Neural cell (in vitro differentiated cells): ENCODE measurements at regions not wholly inside any gene's neighbourhood (a gene's known extent, or its start where the extent isn't known, plus 50 kb on each side); places are given as distances from the start of the nearest gene placed in this dataset.

Experiments used
- H2AFZ ChIP-seq: fragments of 200-600, 300-800 bp; sonication (generic), shearing (Covaris generic); 2 replicates; pipeline ENCODE4 v1.6.0; 2014; ENCODE audit warnings: low read depth, mild to moderate bottlenecking, antibody characterized with exemption, low read length, moderate library complexity
- H3F3A ChIP-seq: fragments of 200-600 bp; shearing (Covaris generic); 2 replicates; pipeline ENCODE4 v1.6.1; 2016; ENCODE audit warnings: mild to moderate bottlenecking, moderate library complexity, mixed read lengths, antibody characterized with exemption, low read length; ENCODE audit not compliant: insufficient read depth, poor library complexity, severe bottlenecking
- H3K27ac ChIP-seq: fragments of 200-600, 300-800 bp; sonication (generic), shearing (Covaris generic); 2 replicates; pipeline ENCODE4 v1.5.1; 2014; ENCODE audit warnings: mild to moderate bottlenecking, low read length, moderate library complexity
- H3K27me3 ChIP-seq: fragments of 300-800, 200-600 bp; sonication (generic), shearing (Covaris generic); 2 replicates; pipeline ENCODE4 v1.6.0; 2014; ENCODE audit warnings: mild to moderate bottlenecking, low read depth, low read length, moderate library complexity; ENCODE audit not compliant: insufficient read depth
- H3K36me3 ChIP-seq: fragments of 300-800, 200-600 bp; sonication (generic), shearing (Covaris generic); 2 replicates; pipeline ENCODE4 v1.5.1; 2014; ENCODE audit warnings: mild to moderate bottlenecking, antibody characterized with exemption, low read length, moderate library complexity; ENCODE audit not compliant: insufficient read depth
- H3K4me2 ChIP-seq: fragments of 300-800, 200-600 bp; sonication (generic), shearing (Covaris generic); 2 replicates; pipeline ENCODE4 v1.6.0; 2014; ENCODE audit warnings: mild to moderate bottlenecking, low read length
- H3K4me3 ChIP-seq: fragments of 300-800, 200-600 bp; sonication (generic), shearing (Covaris generic); 2 replicates; pipeline ENCODE4 v1.5.1; 2014; ENCODE audit warnings: mild to moderate bottlenecking, low read length, moderate library complexity
- H3K79me2 ChIP-seq: fragments of 200-600 bp; shearing (Covaris generic); replicated peaks from 2 replicates; pipeline ENCODE4 v1.6.0; 2014; ENCODE audit warnings: mild to moderate bottlenecking, low read length, moderate library complexity; ENCODE audit not compliant: insufficient read depth
- H3K9ac ChIP-seq: fragments of 300-800, 200-600 bp; sonication (generic), shearing (Covaris generic); 2 replicates; pipeline ENCODE4 v1.6.1; 2016; ENCODE audit warnings: mild to moderate bottlenecking, low read length, mixed read lengths
- H3K9me2 ChIP-seq: fragments of 200-600 bp; shearing (Covaris generic); 2 replicates; pipeline ENCODE4 v1.6.1; 2016; ENCODE audit warnings: mild to moderate bottlenecking, low read length, mixed read lengths; ENCODE audit not compliant: insufficient read depth
- H3K9me3 ChIP-seq: fragments of 200-600, 300-800 bp; sonication (generic), shearing (Covaris generic); 2 replicates; pipeline ENCODE4 v1.6.1; 2016; ENCODE audit warnings: mild to moderate bottlenecking, mixed run types, low read length, moderate library complexity, mixed read lengths
- H4K20me1 ChIP-seq: fragments of 200-600 bp; shearing (Covaris generic); 2 replicates; pipeline ENCODE4 v1.6.1; 2016; ENCODE audit warnings: mild to moderate bottlenecking, mixed run types; ENCODE audit not compliant: insufficient read depth
- EP300 ChIP-seq: fragments of 450-650 bp; conservative IDR thresholded peaks from 2 replicates; pipeline ENCODE4 v1.6.1; 2014; ENCODE audit warnings: antibody characterized with exemption, mild to moderate bottlenecking, moderate library complexity; ENCODE audit not compliant: poor library complexity, severe bottlenecking
- EZH2 ChIP-seq: fragments of 200-600, 300-800 bp; shearing (Covaris generic), sonication (generic); IDR thresholded peaks from 2 replicates; pipeline ENCODE4 v1.6.1; 2014; ENCODE audit warnings: antibody characterized with exemption, low read length, borderline replicate concordance, mild to moderate bottlenecking; ENCODE audit not compliant: insufficient read depth, poor library complexity, severe bottlenecking
- MXI1 ChIP-seq: fragments of 450-650 bp; conservative IDR thresholded peaks from 2 replicates; pipeline ENCODE4 v1.6.1; 2014; ENCODE audit warnings: antibody characterized with exemption, mild to moderate bottlenecking; ENCODE audit not compliant: poor library complexity, severe bottlenecking
- POLR2AphosphoS5 ChIP-seq: IDR thresholded peaks from 2 replicates; pipeline ENCODE4 v1.6.1; 2012
- RAD21 ChIP-seq: fragments of 450-650 bp; conservative IDR thresholded peaks from 2 replicates; pipeline ENCODE4 v1.6.1; 2014; ENCODE audit warnings: antibody characterized with exemption, mild to moderate bottlenecking, moderate library complexity
- SMC3 ChIP-seq: fragments of 450-650 bp; conservative IDR thresholded peaks from 2 replicates; pipeline ENCODE4 v1.6.1; 2014; ENCODE audit warnings: antibody characterized with exemption, mild to moderate bottlenecking, moderate library complexity; ENCODE audit not compliant: poor library complexity
- TAF1 ChIP-seq: IDR thresholded peaks from 2 replicates; pipeline ENCODE4 v1.6.1; 2012; ENCODE audit warnings: low read depth
- TF ChIP-seq, protein P1 (sequence below): fragments of 450-650 bp; IDR thresholded peaks from 2 replicates; pipeline ENCODE4 v1.5.1; 2014; ENCODE audit warnings: antibody characterized with exemption, mild to moderate bottlenecking, moderate library complexity; ENCODE audit not compliant: poor library complexity, severe bottlenecking
- TF ChIP-seq, protein P2 (sequence below): IDR thresholded peaks from 2 replicates; pipeline ENCODE4 v1.6.1; 2012; ENCODE audit warnings: borderline replicate concordance

DNA sequence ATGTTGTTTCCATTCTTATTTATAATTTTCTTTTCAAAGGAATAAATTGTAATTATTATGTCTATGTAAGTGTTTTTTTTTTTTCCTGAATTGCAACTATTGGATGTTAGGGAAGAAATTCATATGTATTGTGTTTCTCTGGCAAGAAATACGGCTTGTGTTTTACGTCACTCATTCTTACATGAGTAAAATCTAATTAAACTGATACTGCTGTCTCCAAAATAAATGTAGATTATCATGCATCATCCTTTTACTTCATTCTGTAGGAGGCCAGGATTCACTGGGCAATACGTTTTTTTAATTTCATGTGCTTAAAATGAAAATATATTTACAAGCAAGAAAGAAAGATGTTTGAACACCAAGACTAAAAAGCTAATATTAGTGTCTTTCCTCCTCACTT is 590.8 kb downstream of the OTOL1 start:
- Histone ChIP-seq H2AFZ (no peak overlapping the region), H3F3A (no peaks in the 10 kb centered on the region), H3K27me3 (no peaks in the 10 kb centered on the region), H3K4me2 (no peak overlapping the region), H3K36me3 (no peaks in the 10 kb centered on the region), H3K9ac (no peak overlapping the region), H3K79me2 (no peaks in the 10 kb centered on the region), H3K9me3 (no peaks in the 10 kb centered on the region), H3K9me2 (no peaks in the 10 kb centered on the region), H4K20me1 (no peaks in the 10 kb centered on the region), H3K4me3 (no peak overlapping the region), H3K27ac (no peak overlapping the region)
- TF ChIP-seq, protein P1, sequence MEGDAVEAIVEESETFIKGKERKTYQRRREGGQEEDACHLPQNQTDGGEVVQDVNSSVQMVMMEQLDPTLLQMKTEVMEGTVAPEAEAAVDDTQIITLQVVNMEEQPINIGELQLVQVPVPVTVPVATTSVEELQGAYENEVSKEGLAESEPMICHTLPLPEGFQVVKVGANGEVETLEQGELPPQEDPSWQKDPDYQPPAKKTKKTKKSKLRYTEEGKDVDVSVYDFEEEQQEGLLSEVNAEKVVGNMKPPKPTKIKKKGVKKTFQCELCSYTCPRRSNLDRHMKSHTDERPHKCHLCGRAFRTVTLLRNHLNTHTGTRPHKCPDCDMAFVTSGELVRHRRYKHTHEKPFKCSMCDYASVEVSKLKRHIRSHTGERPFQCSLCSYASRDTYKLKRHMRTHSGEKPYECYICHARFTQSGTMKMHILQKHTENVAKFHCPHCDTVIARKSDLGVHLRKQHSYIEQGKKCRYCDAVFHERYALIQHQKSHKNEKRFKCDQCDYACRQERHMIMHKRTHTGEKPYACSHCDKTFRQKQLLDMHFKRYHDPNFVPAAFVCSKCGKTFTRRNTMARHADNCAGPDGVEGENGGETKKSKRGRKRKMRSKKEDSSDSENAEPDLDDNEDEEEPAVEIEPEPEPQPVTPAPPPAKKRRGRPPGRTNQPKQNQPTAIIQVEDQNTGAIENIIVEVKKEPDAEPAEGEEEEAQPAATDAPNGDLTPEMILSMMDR, result no peak
- no peak for TF ChIP-seq EZH2
- TF ChIP-seq MXI1, result no peak
- TF ChIP-seq EP300, result no peak
- TF ChIP-seq POLR2AphosphoS5, result no peak
- TF ChIP-seq RAD21, result no peak
- TF ChIP-seq, protein P2, sequence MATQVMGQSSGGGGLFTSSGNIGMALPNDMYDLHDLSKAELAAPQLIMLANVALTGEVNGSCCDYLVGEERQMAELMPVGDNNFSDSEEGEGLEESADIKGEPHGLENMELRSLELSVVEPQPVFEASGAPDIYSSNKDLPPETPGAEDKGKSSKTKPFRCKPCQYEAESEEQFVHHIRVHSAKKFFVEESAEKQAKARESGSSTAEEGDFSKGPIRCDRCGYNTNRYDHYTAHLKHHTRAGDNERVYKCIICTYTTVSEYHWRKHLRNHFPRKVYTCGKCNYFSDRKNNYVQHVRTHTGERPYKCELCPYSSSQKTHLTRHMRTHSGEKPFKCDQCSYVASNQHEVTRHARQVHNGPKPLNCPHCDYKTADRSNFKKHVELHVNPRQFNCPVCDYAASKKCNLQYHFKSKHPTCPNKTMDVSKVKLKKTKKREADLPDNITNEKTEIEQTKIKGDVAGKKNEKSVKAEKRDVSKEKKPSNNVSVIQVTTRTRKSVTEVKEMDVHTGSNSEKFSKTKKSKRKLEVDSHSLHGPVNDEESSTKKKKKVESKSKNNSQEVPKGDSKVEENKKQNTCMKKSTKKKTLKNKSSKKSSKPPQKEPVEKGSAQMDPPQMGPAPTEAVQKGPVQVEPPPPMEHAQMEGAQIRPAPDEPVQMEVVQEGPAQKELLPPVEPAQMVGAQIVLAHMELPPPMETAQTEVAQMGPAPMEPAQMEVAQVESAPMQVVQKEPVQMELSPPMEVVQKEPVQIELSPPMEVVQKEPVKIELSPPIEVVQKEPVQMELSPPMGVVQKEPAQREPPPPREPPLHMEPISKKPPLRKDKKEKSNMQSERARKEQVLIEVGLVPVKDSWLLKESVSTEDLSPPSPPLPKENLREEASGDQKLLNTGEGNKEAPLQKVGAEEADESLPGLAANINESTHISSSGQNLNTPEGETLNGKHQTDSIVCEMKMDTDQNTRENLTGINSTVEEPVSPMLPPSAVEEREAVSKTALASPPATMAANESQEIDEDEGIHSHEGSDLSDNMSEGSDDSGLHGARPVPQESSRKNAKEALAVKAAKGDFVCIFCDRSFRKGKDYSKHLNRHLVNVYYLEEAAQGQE, result no peak
- TF ChIP-seq TAF1, result no peak
- no peak for TF ChIP-seq SMC3

DNA sequence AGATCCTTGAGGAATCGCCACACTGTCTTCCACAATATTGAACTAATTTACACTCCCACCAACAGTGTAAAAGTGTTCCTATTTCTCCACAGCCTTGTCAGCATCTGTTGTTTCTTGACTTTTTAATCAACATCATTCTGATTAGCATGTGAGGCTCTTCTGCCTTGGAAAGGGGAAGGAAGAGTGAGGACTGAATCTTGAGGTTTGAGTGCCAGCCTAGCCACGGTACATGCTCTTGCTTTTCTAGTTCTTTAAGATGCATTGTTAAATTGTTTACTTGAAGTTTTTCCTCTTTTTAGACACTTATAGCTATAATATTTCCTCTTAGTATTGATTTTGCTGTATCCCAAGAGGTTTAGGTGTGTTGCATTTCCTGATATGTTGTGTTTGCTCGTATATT is 596.1 kb downstream of the OTOL1 start:
- no peaks in the 10 kb centered on the region for H3K79me2 ChIP-seq
- H3K27ac ChIP-seq, result no peak overlapping the region
- no peaks in the 10 kb centered on the region for H3K27me3 ChIP-seq
- no peak overlapping the region for H3K4me3 ChIP-seq
- no peaks in the 10 kb centered on the region for H3K9me2 ChIP-seq
- H3K4me2 ChIP-seq, result no peak overlapping the region
- H3F3A ChIP-seq, result no peaks in the 10 kb centered on the region
- no peak overlapping the region for H3K9ac ChIP-seq
- H2AFZ ChIP-seq, result no peak overlapping the region
- TF ChIP-seq, protein P2, result no peak
- TF ChIP-seq, protein P1, result no peak
- no peaks in the 10 kb centered on the region for H4K20me1 ChIP-seq
- no peaks in the 10 kb centered on the region for H3K36me3 ChIP-seq
- no peaks in the 10 kb centered on the region for H3K9me3 ChIP-seq
